SK-N-SH (cell line): ENCODE measurements at regions not wholly inside any gene's neighbourhood (a gene's known extent, or its start where the extent isn't known, plus 50 kb on each side); places are given as distances from the start of the nearest gene placed in this dataset.

ENCODE experiments used
- CHD2 ChIP-seq: fragments of 150-350 bp; IDR thresholded peaks from 2 replicates; pipeline ENCODE4 v1.6.1; 2018; ENCODE audit warnings: low read length; ENCODE audit not compliant: partially characterized antibody
- EZH2phosphoT487 ChIP-seq: fragments of 200-600 bp; sonication (generic); IDR thresholded peaks from 2 replicates; pipeline ENCODE4 v1.6.1; 2017; ENCODE audit warnings: low read depth, mixed run types, mild to moderate bottlenecking, antibody characterized with exemption, moderate library complexity, borderline replicate concordance
- GATA2 ChIP-seq: sonication (generic); formaldehyde crosslinking; IDR thresholded peaks from 2 replicates; pipeline ENCODE4 v1.5.0; 2020; ENCODE audit warnings: mild to moderate bottlenecking, missing genetic modification reagents
- JUND ChIP-seq: IDR thresholded peaks from 2 replicates; pipeline ENCODE4 v1.4.0; 2012
- POLR2AphosphoS5 ChIP-seq: IDR thresholded peaks from 2 replicates; pipeline ENCODE4 v1.6.1; 2012; ENCODE audit warnings: low read depth, low read length
- RAD21 ChIP-seq: IDR thresholded peaks from 2 replicates; pipeline ENCODE4 v1.6.1; 2012; ENCODE audit warnings: mild to moderate bottlenecking, low read length
- RCOR1 ChIP-seq: fragments of 150-350 bp; IDR thresholded peaks from 2 replicates; pipeline ENCODE4 v1.6.1; 2017; ENCODE audit warnings: antibody characterized with exemption, low read length
- SIN3A ChIP-seq: IDR thresholded peaks from 2 replicates; pipeline ENCODE4 v1.6.1; 2012; ENCODE audit warnings: low read depth, mild to moderate bottlenecking, low read length, moderate library complexity, borderline replicate concordance
- SMC3 ChIP-seq: IDR thresholded peaks from 2 replicates; pipeline ENCODE4 v1.6.1; 2012; ENCODE audit warnings: low read depth, low read length, improper control_type of control experiment
- TAF1 ChIP-seq: IDR thresholded peaks from 2 replicates; pipeline ENCODE4 v1.6.1; 2012; ENCODE audit warnings: low read depth, mild to moderate bottlenecking, low read length, moderate library complexity, borderline replicate concordance
- TF ChIP-seq, protein P1 (sequence below): fragments of 200-600 bp; sonication (generic); IDR thresholded peaks from 2 replicates; pipeline ENCODE4 v1.6.1; 2017; ENCODE audit warnings: antibody characterized with exemption, mild to moderate bottlenecking, moderate library complexity
- TF ChIP-seq, protein P2 (sequence below): IDR thresholded peaks from 2 replicates; pipeline ENCODE4; 2012
- TF ChIP-seq, protein P3 (sequence below): fragments of 150-350 bp; IDR thresholded peaks from 2 replicates; pipeline ENCODE4 v1.6.1; 2016; ENCODE audit warnings: mild to moderate bottlenecking, low read depth, low read length
- TF ChIP-seq, protein P4 (sequence below): IDR thresholded peaks from 2 replicates; pipeline ENCODE4 v1.4.0; 2012; ENCODE audit warnings: low read depth

DNA sequence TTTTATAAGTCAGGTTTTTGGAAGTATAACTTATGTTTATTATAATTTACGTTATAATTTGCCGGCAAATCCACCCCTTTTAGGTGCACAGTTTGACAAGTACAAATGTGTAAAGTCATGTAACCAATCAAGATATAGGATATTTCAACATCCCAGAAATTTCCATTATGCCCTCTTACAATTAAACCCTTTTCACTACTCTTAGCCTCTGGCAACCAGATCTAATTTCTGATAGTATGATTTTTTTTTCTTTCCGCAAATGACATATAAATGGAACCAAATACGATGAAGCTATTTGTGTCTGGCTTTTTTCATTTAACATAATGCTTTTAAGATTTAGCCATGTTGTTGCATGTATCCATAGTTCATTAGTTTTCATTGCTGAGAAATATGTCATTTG lies 69.5 kb upstream of the HTATIP2 start:
- TF ChIP-seq, protein P1, sequence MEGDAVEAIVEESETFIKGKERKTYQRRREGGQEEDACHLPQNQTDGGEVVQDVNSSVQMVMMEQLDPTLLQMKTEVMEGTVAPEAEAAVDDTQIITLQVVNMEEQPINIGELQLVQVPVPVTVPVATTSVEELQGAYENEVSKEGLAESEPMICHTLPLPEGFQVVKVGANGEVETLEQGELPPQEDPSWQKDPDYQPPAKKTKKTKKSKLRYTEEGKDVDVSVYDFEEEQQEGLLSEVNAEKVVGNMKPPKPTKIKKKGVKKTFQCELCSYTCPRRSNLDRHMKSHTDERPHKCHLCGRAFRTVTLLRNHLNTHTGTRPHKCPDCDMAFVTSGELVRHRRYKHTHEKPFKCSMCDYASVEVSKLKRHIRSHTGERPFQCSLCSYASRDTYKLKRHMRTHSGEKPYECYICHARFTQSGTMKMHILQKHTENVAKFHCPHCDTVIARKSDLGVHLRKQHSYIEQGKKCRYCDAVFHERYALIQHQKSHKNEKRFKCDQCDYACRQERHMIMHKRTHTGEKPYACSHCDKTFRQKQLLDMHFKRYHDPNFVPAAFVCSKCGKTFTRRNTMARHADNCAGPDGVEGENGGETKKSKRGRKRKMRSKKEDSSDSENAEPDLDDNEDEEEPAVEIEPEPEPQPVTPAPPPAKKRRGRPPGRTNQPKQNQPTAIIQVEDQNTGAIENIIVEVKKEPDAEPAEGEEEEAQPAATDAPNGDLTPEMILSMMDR = no peak
- TF ChIP-seq, protein P2, sequence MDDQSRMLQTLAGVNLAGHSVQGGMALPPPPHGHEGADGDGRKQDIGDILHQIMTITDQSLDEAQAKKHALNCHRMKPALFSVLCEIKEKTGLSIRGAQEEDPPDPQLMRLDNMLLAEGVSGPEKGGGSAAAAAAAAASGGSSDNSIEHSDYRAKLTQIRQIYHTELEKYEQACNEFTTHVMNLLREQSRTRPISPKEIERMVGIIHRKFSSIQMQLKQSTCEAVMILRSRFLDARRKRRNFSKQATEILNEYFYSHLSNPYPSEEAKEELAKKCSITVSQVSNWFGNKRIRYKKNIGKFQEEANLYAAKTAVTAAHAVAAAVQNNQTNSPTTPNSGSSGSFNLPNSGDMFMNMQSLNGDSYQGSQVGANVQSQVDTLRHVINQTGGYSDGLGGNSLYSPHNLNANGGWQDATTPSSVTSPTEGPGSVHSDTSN = no peak
- TF ChIP-seq, protein P3, sequence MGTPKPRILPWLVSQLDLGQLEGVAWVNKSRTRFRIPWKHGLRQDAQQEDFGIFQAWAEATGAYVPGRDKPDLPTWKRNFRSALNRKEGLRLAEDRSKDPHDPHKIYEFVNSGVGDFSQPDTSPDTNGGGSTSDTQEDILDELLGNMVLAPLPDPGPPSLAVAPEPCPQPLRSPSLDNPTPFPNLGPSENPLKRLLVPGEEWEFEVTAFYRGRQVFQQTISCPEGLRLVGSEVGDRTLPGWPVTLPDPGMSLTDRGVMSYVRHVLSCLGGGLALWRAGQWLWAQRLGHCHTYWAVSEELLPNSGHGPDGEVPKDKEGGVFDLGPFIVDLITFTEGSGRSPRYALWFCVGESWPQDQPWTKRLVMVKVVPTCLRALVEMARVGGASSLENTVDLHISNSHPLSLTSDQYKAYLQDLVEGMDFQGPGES = no peak
- TF ChIP-seq SMC3 (no peak), CHD2 (no peak), TAF1 (no peak), SIN3A (no peak), POLR2AphosphoS5 (no peak), RAD21 (no peak), JUND (no peak), EZH2phosphoT487 (no peak), RCOR1 (no peak), GATA2 (CRISPR knock-in tag) (no peak)
- TF ChIP-seq, protein P4, sequence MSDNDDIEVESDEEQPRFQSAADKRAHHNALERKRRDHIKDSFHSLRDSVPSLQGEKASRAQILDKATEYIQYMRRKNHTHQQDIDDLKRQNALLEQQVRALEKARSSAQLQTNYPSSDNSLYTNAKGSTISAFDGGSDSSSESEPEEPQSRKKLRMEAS = no peak
